ENCODE measurements at regions not wholly inside any gene's neighbourhood (a gene's known extent, or its start where the extent isn't known, plus 50 kb on each side); places are given as distances from the start of the nearest gene placed in this dataset.
"Not testable (repeated sequence)": the region's sequence is repeated elsewhere in the genome, so short reads cannot be mapped to it uniquely, and the experiment has no call there.

GRCh38 chr6:167553736-167554119, 228.8 kb downstream of the TTLL2 start:
- H3K9me3 ChIP-seq (replicated peaks in 1 of 11), result peaks cover 20 to 32% (median 29%) of the 10 kb centered on the region in 11 experiments
- no peak for TF ChIP-seq Cebpa-rat (IDR thresholded peaks at IDR 0.05)
- H3K4me1 ChIP-seq, result peaks cover 12 to 40% (median 29%) of the 10 kb centered on the region in 10 experiments
- H3K4me3 ChIP-seq, result no peak overlapping the region
- H3K36me3 ChIP-seq, result no peaks in the 10 kb centered on the region
- H3K27ac ChIP-seq, result no peak overlapping the region
- H3K9ac ChIP-seq, result no peak overlapping the region
- peaks cover 0 to 33% (median 0%) of the 10 kb centered on the region in 11 experiments; a peak in 9 of 22 replicates for H3K27me3 ChIP-seq
- 0 out of 22 replicates have a peak overlapping the region, but pooled peaks of 1 of the 11 experiments have one; percentile 11 for H3K4me2 ChIP-seq
- no peaks in the 10 kb centered on the region for H4K20me1 ChIP-seq

- H3K27ac ChIP-seq, result no peak overlapping the region
- H3K36me3 ChIP-seq, result no peaks in the 10 kb centered on the region
- no peak overlapping the region for H3K4me3 ChIP-seq
- H3K9ac ChIP-seq, result no peak overlapping the region
- peaks cover 20 to 32% (median 29%) of the 10 kb centered on the region in 11 experiments for H3K9me3 ChIP-seq (replicated peaks in 1 of 11)
- no peak for TF ChIP-seq Cebpa-rat (IDR thresholded peaks at IDR 0.05)
- no peak overlapping the region for H3K4me2 ChIP-seq
- no peaks in the 10 kb centered on the region for H4K20me1 ChIP-seq
- H3K4me1 ChIP-seq, result peaks cover 23 to 45% (median 34%) of the 10 kb centered on the region in 10 experiments
- peaks cover 0 to 23% (median 0%) of the 10 kb centered on the region in 11 experiments; a peak in 9 of 22 replicates for H3K27me3 ChIP-seq
Measured at GRCh38 chr6:167554854-167555253, 230.0 kb downstream of the TTLL2 start.

GRCh38 chr6:167555836-167556235, 230.9 kb downstream of the TTLL2 start:
- peaks cover 0 to 17% (median 0%) of the 10 kb centered on the region in 11 experiments; a peak in 5 of 22 replicates for H3K27me3 ChIP-seq
- TF ChIP-seq Cebpa-rat (IDR thresholded peaks at IDR 0.05), result no peak
- no peak overlapping the region for H3K9ac ChIP-seq
- H3K36me3 ChIP-seq, result no peaks in the 10 kb centered on the region
- H3K4me1 ChIP-seq, result peaks cover 33 to 55% (median 44%) of the 10 kb centered on the region in 10 experiments
- no peak overlapping the region for H3K4me2 ChIP-seq
- H3K4me3 ChIP-seq, result no peak overlapping the region
- H3K27ac ChIP-seq, result no peak overlapping the region
- 0 out of 22 replicates have a peak, but pooled peaks cover 0 to 1% (median 0%) of the 10 kb centered on the region in 11 experiments for H4K20me1 ChIP-seq
- H3K9me3 ChIP-seq (replicated peaks in 1 of 11), result peaks cover 20 to 32% (median 29%) of the 10 kb centered on the region in 11 experiments

GRCh38 chr6:167557675-167558074, 232.8 kb downstream of the TTLL2 start:
- peaks cover 0 to 6% (median 0%) of the 10 kb centered on the region in 11 experiments; a peak in 1 of 22 replicates for H4K20me1 ChIP-seq
- peaks cover 20 to 32% (median 29%) of the 10 kb centered on the region in 11 experiments for H3K9me3 ChIP-seq (replicated peaks in 1 of 11)
- no peak overlapping the region; a peak in 1 of 22 replicates for H3K27ac ChIP-seq
- H3K27me3 ChIP-seq, result peaks cover 0 to 6% (median 0%) of the 10 kb centered on the region in 11 experiments; a peak in 2 of 22 replicates
- H3K4me2 ChIP-seq, result peak overlapping the region in 10 of 11 experiments; percentile 64 to 93 (median 82); a peak in 18 of 22 replicates
- H3K4me1 ChIP-seq, result peaks cover 43 to 48% (median 46%) of the 10 kb centered on the region in 10 experiments
- H3K36me3 ChIP-seq, result no peaks in the 10 kb centered on the region
- H3K9ac ChIP-seq, result no peak overlapping the region
- H3K4me3 ChIP-seq, result no peak overlapping the region
- TF ChIP-seq Cebpa-rat (IDR thresholded peaks at IDR 0.05), result no peak

GRCh38 chr6:167558246-167559177, 233.6 kb downstream of the TTLL2 start:
- no peaks in the 10 kb centered on the region for H3K36me3 ChIP-seq
- peaks cover 20 to 32% (median 29%) of the 10 kb centered on the region in 11 experiments for H3K9me3 ChIP-seq (replicated peaks in 1 of 11)
- no peak overlapping the region for H3K4me3 ChIP-seq
- H4K20me1 ChIP-seq, result peaks cover 0 to 6% (median 0%) of the 10 kb centered on the region in 11 experiments; a peak in 1 of 22 replicates
- peak overlapping the region in 2 of 11 experiments; percentile 27 to 35; a peak in 4 of 22 replicates for H3K27ac ChIP-seq
- H3K9ac ChIP-seq, result 0 out of 22 replicates have a peak overlapping the region, but pooled peaks of 1 of the 11 experiments have one; percentile 7
- TF ChIP-seq Cebpa-rat (IDR thresholded peaks at IDR 0.05), result no peak
- H3K4me1 ChIP-seq, result peaks cover 43 to 48% (median 46%) of the 10 kb centered on the region in 10 experiments
- peak overlapping the region; percentile 64 to 93 (median 82) for H3K4me2 ChIP-seq
- H3K27me3 ChIP-seq, result peaks cover 0 to under 1% (median 0%) of the 10 kb centered on the region in 11 experiments; a peak in 1 of 22 replicates

GRCh38 chr6:167559675-167560479, 235.0 kb downstream of the TTLL2 start:
- Histone ChIP-seq H3K27ac (peak overlapping the region in 8 of 11 experiments; percentile 30 to 75 (median 54); a peak in 15 of 22 replicates), H3K9me3 (replicated peaks in 1 of 11) (peaks cover 17 to 27% (median 24%) of the 10 kb centered on the region in 11 experiments), H3K4me1 (peaks cover 43 to 48% (median 46%) of the 10 kb centered on the region in 10 experiments), H3K9ac (peak overlapping the region in 2 of 11 experiments; percentile 23 to 44; a peak in 2 of 22 replicates), H4K20me1 (peaks cover 0 to 6% (median 0%) of the 10 kb centered on the region in 11 experiments; a peak in 1 of 22 replicates), H3K4me2 (peak overlapping the region; percentile 64 to 93 (median 83)), H3K36me3 (no peaks in the 10 kb centered on the region), H3K4me3 (no peak overlapping the region), H3K27me3 (no peaks in the 10 kb centered on the region)
- no peak for TF ChIP-seq Cebpa-rat (IDR thresholded peaks at IDR 0.05)

- peak overlapping the region; percentile 64 to 93 (median 83) for H3K4me2 ChIP-seq
- no peaks in the 10 kb centered on the region for H3K36me3 ChIP-seq
- peak overlapping the region in 2 of 11 experiments; percentile 23 to 44; a peak in 3 of 22 replicates for H3K9ac ChIP-seq
- H3K27me3 ChIP-seq, result no peaks in the 10 kb centered on the region
- H3K4me1 ChIP-seq, result peaks cover 43 to 52% (median 47%) of the 10 kb centered on the region in 10 experiments
- H4K20me1 ChIP-seq, result peaks cover 0 to 6% (median 0%) of the 10 kb centered on the region in 11 experiments; a peak in 1 of 22 replicates
- H3K27ac ChIP-seq, result peak overlapping the region in 9 of 11 experiments; percentile 30 to 75 (median 45); a peak in 16 of 22 replicates
- peaks cover 6 to 17% (median 14%) of the 10 kb centered on the region in 11 experiments for H3K9me3 ChIP-seq (replicated peaks in 1 of 11)
- no peak overlapping the region for H3K4me3 ChIP-seq
- TF ChIP-seq Cebpa-rat (IDR thresholded peaks at IDR 0.05), result peak in 3 of 11 experiments; percentile 21 to 63 (median 24); a peak in 2 of 22 replicates
Measured at GRCh38 chr6:167560673-167561569, 236.0 kb downstream of the TTLL2 start.

GRCh38 chr6:167562862-167563261, 238.0 kb downstream of the TTLL2 start:
- not testable (repeated sequence) for H3K9ac ChIP-seq; H3K4me2 ChIP-seq; H4K20me1 ChIP-seq; H3K36me3 ChIP-seq; H3K4me3 ChIP-seq; H3K27ac ChIP-seq; H3K9me3 ChIP-seq (replicated peaks in 1 of 11); H3K27me3 ChIP-seq
- H3K4me1 ChIP-seq, result peaks cover 39 to 55% (median 40%) of the 10 kb centered on the region in 10 experiments
